DND-41 (cell line): ENCODE measurements at regions not wholly inside any gene's neighbourhood (a gene's known extent, or its start where the extent isn't known, plus 50 kb on each side); places are given as distances from the start of the nearest gene placed in this dataset.
"Not testable (repeated sequence)": the region's sequence is repeated elsewhere in the genome, so short reads cannot be mapped to it uniquely, and the experiment has no call there.

Experiments used
- ATAC-seq: fragments of 200-7000 bp; cut with Tn5 transposase; 3 replicates; pipeline ENCODE4 v1.9.1; 2021; ENCODE audit warnings: low read depth; ENCODE audit not compliant: insufficient read depth
- DNase-seq: peaks from one replicate; pipeline ENCODE4 v3.0.0-alpha.2; 2020
- H2AFZ ChIP-seq: 2 replicates; pipeline ENCODE4 v1.6.0; 2012; ENCODE audit warnings: low read depth, low read length
- H3K27ac ChIP-seq: 2 replicates; pipeline ENCODE4 v1.5.1; 2012; ENCODE audit warnings: low read length, inconsistent platforms
- H3K27me3 ChIP-seq: fragments of 200-600 bp; sonication (generic); 2 replicates; pipeline ENCODE4 v1.6.0; 2012; ENCODE audit warnings: low read length, mild to moderate bottlenecking, inconsistent platforms; ENCODE audit not compliant: insufficient read depth, poor library complexity
- H3K36me3 ChIP-seq: 2 replicates; pipeline ENCODE4 v1.5.1; 2012; ENCODE audit warnings: low read length, inconsistent platforms; ENCODE audit not compliant: insufficient read depth
- H3K4me1 ChIP-seq: 2 replicates; pipeline ENCODE4 v1.5.1; 2012; ENCODE audit warnings: mild to moderate bottlenecking, low read length; ENCODE audit not compliant: insufficient read depth
- H3K4me2 ChIP-seq: 2 replicates; pipeline ENCODE4 v1.6.0; 2012; ENCODE audit warnings: mild to moderate bottlenecking, moderate library complexity, low read length, inconsistent platforms; ENCODE audit not compliant: insufficient read depth
- H3K4me3 ChIP-seq, 2 experiments: fragments of 200-600 bp in 1 of 2; shearing (Covaris generic) in 1 of 2; 2 replicates each; pipeline ENCODE4 v1.5.1; 2012 to 2016; ENCODE audit warnings: inconsistent platforms in 2 of 2, low read length in 2 of 2, mild to moderate bottlenecking in 2 of 2, low read depth in 1 of 2, moderate library complexity in 1 of 2
- H3K79me2 ChIP-seq: 2 replicates; pipeline ENCODE4 v1.6.0; 2012; ENCODE audit warnings: low read length, inconsistent platforms; ENCODE audit not compliant: insufficient read depth
- H3K9ac ChIP-seq: 2 replicates; pipeline ENCODE4 v1.6.0; 2012; ENCODE audit warnings: low read depth, mild to moderate bottlenecking, inconsistent platforms, low read length, moderate library complexity
- H3K9me3 ChIP-seq: 2 replicates; pipeline ENCODE4 v1.5.1; 2012; ENCODE audit warnings: low read length, moderate library complexity, mild to moderate bottlenecking, inconsistent platforms; ENCODE audit not compliant: insufficient read depth, severe bottlenecking
- H4K20me1 ChIP-seq: 2 replicates; pipeline ENCODE4 v1.6.0; 2012; ENCODE audit warnings: low read length; ENCODE audit not compliant: insufficient read depth
- EZH2 ChIP-seq: IDR thresholded peaks from 3 replicates; pipeline ENCODE4 v1.6.1; 2012; ENCODE audit warnings: borderline replicate concordance, low read depth, mild to moderate bottlenecking, moderate library complexity, low read length, inconsistent platforms; ENCODE audit not compliant: severe bottlenecking
- TF ChIP-seq, protein P1 (sequence below): IDR thresholded peaks from 2 replicates; pipeline ENCODE4 v1.5.1; 2012; ENCODE audit warnings: borderline replicate concordance, low read length, moderate library complexity, mild to moderate bottlenecking; ENCODE audit not compliant: poor library complexity, severe bottlenecking; ENCODE audit errors: extremely low read depth

DNA sequence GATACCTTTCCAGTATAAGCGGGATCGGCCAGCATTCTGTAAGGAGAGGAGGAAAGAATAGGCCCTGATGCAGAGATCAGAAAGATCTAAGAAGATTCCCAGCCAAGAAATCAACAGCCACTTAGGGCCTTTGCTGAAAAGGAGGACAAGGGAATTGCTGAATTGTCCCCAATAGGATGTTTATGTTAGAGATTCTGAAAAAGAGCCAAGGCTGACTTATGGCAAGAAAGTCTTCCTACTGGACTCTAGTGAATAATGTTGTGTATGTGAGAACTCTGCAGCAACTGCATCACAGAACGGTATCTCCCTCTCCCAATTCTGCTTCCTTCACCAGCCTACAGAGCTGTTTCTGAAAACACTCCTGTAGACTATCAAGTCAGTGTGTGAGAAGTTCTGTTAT is 298.0 kb upstream of the CXADR start:
- H3K4me2 ChIP-seq = no peak overlapping the region
- H3K27me3 ChIP-seq = no peaks in the 10 kb centered on the region
- no peak for ATAC-seq
- no peaks in the 10 kb centered on the region for H3K4me1 ChIP-seq
- no peaks in the 10 kb centered on the region for H4K20me1 ChIP-seq
- TF ChIP-seq, protein P1, sequence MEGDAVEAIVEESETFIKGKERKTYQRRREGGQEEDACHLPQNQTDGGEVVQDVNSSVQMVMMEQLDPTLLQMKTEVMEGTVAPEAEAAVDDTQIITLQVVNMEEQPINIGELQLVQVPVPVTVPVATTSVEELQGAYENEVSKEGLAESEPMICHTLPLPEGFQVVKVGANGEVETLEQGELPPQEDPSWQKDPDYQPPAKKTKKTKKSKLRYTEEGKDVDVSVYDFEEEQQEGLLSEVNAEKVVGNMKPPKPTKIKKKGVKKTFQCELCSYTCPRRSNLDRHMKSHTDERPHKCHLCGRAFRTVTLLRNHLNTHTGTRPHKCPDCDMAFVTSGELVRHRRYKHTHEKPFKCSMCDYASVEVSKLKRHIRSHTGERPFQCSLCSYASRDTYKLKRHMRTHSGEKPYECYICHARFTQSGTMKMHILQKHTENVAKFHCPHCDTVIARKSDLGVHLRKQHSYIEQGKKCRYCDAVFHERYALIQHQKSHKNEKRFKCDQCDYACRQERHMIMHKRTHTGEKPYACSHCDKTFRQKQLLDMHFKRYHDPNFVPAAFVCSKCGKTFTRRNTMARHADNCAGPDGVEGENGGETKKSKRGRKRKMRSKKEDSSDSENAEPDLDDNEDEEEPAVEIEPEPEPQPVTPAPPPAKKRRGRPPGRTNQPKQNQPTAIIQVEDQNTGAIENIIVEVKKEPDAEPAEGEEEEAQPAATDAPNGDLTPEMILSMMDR = no peak
- TF ChIP-seq EZH2 = no peak
- H3K9ac ChIP-seq = no peak overlapping the region
- H3K27ac ChIP-seq = no peak overlapping the region
- H2AFZ ChIP-seq = no peak overlapping the region
- H3K79me2 ChIP-seq = no peaks in the 10 kb centered on the region
- no peaks in the 10 kb centered on the region for H3K9me3 ChIP-seq
- H3K4me3 ChIP-seq = no peak overlapping the region
- H3K36me3 ChIP-seq = no peaks in the 10 kb centered on the region
- DNase-seq = no peak

DNA sequence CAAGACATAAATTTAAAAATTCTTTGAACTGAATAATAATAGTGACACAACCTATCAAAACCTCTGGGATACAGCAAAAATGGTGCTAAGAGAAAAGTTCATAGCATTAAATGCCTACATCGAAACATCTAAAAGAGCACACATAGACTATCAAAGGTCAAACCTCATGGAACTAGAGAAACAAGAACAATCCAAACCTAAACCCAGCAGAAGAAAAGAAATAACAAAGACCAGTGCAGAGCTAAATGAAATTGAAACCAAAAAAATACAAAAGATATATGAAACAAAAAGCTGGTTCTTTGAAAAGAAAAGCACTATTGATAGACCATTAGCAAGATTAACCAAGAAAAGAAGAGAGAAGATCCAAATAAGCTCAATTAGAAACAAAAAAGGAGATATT is 293.8 kb upstream of the CXADR start:
- H3K4me3 ChIP-seq, ATAC-seq, H3K27me3 ChIP-seq, H3K79me2 ChIP-seq, H3K4me2 ChIP-seq, H3K9ac ChIP-seq, H3K9me3 ChIP-seq, H3K36me3 ChIP-seq, H4K20me1 ChIP-seq, H3K27ac ChIP-seq, DNase-seq, H2AFZ ChIP-seq, H3K4me1 ChIP-seq: not testable (repeated sequence)

DNA sequence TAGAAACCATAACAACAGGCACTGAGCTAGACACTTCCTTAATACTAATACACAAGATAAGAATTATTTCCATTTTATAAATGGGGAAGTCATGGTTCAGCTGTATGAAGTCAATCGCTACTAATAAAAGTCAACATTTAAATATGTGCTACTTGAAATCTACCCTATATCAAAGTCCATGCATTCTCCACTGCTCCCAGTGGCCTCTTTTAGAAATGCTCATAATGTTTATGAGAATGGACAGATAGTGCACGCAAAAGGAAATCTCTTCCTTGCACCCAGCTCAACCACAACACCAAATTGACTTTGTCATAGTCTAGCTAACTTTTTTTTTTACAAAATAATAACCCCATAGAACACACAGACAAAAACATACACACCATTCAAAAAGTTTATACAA is 281.7 kb upstream of the CXADR start:
- Histone ChIP-seq H3K27ac (no peak overlapping the region), H3K4me2 (no peak overlapping the region), H3K9me3 (no peaks in the 10 kb centered on the region), H3K27me3 (no peaks in the 10 kb centered on the region), H3K9ac (no peak overlapping the region), H3K4me1 (0 out of 2 replicates have a peak, but pooled peaks cover 4% of the 10 kb centered on the region), H2AFZ (no peak overlapping the region), H3K4me3 (no peak overlapping the region), H4K20me1 (no peaks in the 10 kb centered on the region), H3K36me3 (no peaks in the 10 kb centered on the region), H3K79me2 (no peaks in the 10 kb centered on the region)
- ATAC-seq (peak; percentile 57; the same call in 1 of the 3 replicates), DNase-seq (no peak)
- no peak for TF ChIP-seq EZH2
- TF ChIP-seq, protein P1 = peak; percentile 25

DNA sequence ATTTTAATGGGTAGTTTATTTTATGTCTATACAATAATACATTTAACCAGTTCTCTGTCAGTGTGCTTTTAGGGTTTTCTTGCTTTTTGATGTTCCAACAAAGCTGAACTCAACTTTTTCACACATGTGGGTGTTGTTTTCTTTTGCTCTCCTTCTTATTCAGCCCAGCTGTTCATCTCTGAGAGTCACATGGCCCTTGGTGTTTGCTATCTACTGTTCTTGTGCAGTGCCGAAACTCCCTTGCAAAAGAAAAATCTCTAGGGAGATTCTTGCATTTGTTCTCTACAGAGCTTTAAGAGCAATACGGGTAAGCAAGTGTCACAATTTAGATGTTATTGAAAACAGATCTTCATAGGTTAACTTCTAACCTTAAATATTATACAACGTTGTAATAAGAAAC is 281.1 kb upstream of the CXADR start:
- 0 out of 2 replicates have a peak, but pooled peaks cover 4% of the 10 kb centered on the region for H3K4me1 ChIP-seq
- H4K20me1 ChIP-seq = no peaks in the 10 kb centered on the region
- no peaks in the 10 kb centered on the region for H3K79me2 ChIP-seq
- no peaks in the 10 kb centered on the region for H3K9me3 ChIP-seq
- no peak for TF ChIP-seq EZH2
- TF ChIP-seq, protein P1 = no peak
- DNase-seq (no peak), ATAC-seq (no peak)
- no peaks in the 10 kb centered on the region for H3K36me3 ChIP-seq
- no peaks in the 10 kb centered on the region for H3K27me3 ChIP-seq
- H2AFZ ChIP-seq = no peak overlapping the region
- no peak overlapping the region for H3K4me2 ChIP-seq
- no peak overlapping the region for H3K4me3 ChIP-seq
- no peak overlapping the region for H3K27ac ChIP-seq
- no peak overlapping the region for H3K9ac ChIP-seq
